ENCODE measurements at regions not wholly inside any gene's neighbourhood (a gene's known extent, or its start where the extent isn't known, plus 50 kb on each side); places are given as distances from the start of the nearest gene placed in this dataset.

- TF ChIP-seq CTCF (conservative IDR thresholded peaks at IDR 0.05; ENCODE audit: low read depth in 2 of 2): no peak
- TF ChIP-seq ZNF331 (CRISPR knock-in tag; IDR thresholded peaks at IDR 0.05; ENCODE audit: low read depth): no peak
- no peak for TF ChIP-seq POLR2AphosphoS5 (IDR thresholded peaks at IDR 0.05; ENCODE audit: low read depth)
- no peak for TF ChIP-seq EZH2 (IDR thresholded peaks at IDR 0.05; ENCODE audit: low read depth, unreplicated experiment)
- TF ChIP-seq ZNF114 (CRISPR knock-in tag; IDR thresholded peaks at IDR 0.05): no peak
- no peak for TF ChIP-seq EZH2phosphoT487 (IDR thresholded peaks at IDR 0.05; ENCODE audit: unreplicated experiment)
- TF ChIP-seq, protein P1, sequence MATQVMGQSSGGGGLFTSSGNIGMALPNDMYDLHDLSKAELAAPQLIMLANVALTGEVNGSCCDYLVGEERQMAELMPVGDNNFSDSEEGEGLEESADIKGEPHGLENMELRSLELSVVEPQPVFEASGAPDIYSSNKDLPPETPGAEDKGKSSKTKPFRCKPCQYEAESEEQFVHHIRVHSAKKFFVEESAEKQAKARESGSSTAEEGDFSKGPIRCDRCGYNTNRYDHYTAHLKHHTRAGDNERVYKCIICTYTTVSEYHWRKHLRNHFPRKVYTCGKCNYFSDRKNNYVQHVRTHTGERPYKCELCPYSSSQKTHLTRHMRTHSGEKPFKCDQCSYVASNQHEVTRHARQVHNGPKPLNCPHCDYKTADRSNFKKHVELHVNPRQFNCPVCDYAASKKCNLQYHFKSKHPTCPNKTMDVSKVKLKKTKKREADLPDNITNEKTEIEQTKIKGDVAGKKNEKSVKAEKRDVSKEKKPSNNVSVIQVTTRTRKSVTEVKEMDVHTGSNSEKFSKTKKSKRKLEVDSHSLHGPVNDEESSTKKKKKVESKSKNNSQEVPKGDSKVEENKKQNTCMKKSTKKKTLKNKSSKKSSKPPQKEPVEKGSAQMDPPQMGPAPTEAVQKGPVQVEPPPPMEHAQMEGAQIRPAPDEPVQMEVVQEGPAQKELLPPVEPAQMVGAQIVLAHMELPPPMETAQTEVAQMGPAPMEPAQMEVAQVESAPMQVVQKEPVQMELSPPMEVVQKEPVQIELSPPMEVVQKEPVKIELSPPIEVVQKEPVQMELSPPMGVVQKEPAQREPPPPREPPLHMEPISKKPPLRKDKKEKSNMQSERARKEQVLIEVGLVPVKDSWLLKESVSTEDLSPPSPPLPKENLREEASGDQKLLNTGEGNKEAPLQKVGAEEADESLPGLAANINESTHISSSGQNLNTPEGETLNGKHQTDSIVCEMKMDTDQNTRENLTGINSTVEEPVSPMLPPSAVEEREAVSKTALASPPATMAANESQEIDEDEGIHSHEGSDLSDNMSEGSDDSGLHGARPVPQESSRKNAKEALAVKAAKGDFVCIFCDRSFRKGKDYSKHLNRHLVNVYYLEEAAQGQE (IDR thresholded peaks at IDR 0.05; ENCODE audit: unreplicated experiment): no peak
- TF ChIP-seq JUNB (IDR thresholded peaks at IDR 0.05; ENCODE audit: unreplicated experiment): no peak
Measured at GRCh38 chr9:89791754-89792153, 186.9 kb downstream of the GADD45G start.

Measured in GM23338 (cell line).